HG03558 (cell line): ENCODE measurements at regions not wholly inside any gene's neighbourhood (a gene's known extent, or its start where the extent isn't known, plus 50 kb on each side); places are given as distances from the start of the nearest gene placed in this dataset.
"Not testable (repeated sequence)": the region's sequence is repeated elsewhere in the genome, so short reads cannot be mapped to it uniquely, and the experiment has no call there.

Experiments
- ATAC-seq: cut with Tn5 transposase; IDR thresholded peaks from one replicate; pipeline ENCODE4 v1.9.1; 2021; ENCODE audit warnings: moderate number of reproducible peaks; ENCODE audit not compliant: unreplicated experiment; ENCODE audit errors: extremely low read depth

DNA sequence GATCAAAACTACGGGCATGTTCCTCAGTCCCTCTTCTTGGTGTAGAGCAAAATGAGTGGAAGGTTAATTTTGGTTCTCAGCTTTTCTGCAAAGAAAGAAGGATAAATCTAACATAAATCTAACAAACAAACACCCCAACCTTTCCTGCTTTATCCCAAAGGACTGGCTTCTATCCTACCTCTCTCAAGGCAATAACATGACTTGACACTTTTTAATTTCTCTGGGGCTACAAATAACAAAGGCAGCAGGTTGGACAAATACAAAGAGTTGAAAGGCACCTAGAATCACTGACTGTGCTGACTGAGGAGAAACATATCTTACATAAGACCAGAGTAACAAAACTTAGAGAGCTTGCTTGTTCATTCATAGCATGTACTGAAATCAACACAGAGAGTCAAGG is 703.6 kb upstream of the PITX2 start:
- ATAC-seq = no peak

DNA sequence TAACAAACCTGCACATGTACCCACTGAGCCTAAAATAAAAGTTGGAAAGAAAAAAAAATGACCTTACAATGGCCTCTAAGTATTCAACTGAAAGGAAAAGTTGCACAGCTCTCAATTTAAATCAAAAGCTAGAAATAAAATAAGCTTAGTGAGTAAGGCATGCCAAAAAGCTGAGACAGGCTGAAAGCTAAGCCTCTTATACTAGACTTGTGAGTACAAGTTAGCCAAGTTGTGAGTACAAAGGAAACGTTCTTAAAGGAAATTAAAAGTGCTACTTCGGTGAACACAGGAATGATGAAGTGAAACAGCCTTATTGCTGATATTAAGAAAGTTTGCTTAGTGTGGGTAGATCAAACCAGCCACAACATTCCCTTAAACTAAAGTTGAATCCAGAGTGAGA is 707.9 kb upstream of the PITX2 start:
- ATAC-seq = no peak

DNA sequence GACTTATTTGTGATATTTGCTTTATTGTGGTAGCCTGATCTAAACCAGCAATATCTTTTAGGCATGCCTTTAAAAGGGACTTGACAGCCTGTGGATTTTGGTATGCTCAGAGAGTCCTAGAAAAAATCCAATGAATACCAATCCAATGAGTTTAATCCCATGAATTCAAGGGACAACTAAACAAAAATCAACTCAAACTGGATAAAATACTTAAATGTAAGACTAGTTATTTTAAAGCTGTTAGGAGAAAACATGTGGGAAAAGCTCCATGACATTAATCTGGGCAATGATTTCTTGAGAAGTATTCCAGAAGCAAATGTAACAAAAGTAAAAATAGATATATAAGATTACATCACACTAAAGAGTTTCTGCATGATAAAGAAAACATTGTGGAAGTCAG is 711.5 kb upstream of the PITX2 start:
- ATAC-seq = no peak

DNA sequence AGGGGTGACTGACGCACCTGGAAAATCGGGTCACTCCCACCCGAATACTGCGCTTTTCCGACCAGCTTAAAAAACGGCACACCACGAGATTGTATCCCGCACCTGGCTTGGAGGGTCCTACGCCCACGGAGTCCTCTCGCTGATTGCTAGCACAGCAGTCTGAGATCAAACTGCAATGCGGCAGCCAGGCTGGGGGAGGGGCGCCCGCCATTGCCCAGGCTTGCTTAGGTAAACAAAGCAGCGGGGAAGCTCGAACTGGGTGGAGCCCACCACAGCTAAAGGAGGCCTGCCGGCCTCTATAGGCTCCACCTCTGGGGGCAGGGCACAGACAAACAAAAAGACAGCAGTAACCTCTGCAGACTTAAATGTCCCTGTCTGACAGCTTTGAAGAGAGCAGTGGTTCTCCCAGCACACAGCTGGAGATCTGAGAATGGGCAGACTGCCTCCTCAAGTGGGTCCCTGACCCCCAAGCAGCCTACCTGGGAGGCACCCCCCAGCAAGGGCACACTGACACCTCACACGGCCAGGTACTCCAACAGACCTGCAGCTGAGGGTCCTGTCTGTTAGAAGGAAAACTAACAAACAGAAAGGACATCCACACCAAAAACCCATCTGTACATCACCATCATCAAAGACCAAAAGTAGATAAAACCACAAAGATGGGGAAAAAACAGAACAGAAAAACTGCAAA is 714.5 kb upstream of the PITX2 start:
- not testable (repeated sequence) for ATAC-seq

DNA sequence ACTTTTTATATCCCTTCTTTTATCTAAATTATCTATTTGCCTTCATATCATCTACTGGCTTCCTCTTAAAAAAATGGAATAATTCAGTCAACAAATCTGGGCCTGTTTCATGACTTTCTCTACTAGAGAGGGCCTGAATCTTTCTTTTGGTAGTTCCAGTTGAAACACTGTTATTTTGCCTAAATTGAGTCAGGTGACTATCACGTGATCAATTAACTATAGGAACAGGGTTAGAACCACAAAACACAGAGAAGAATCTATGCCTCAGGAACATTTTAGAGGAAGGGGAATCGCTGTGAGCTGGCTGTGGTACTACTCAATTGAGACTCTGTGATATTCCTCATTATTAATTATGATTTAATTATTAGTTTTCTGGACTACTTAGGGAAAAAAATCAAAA is 736.7 kb upstream of the PITX2 start:
- no peak for ATAC-seq

DNA sequence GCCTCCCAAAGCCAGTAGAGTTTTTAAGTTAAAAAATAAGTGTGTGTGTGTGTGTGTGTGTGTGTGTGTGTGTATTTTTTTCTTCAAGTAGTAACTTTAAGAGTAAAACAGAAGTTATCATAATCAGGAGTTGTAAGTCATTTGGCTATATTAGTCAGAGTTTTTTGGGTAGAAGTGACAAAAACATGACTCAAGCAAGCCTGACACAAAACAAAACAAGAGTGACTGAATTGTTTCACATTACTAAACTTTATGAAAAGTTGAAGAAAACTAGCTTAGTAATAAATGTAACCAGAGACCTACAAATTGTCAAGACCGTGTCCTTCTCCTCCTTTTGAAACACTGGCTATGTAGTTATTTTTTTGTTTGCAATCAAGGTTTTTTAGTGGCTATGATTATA is 738.0 kb upstream of the PITX2 start:
- ATAC-seq = no peak

DNA sequence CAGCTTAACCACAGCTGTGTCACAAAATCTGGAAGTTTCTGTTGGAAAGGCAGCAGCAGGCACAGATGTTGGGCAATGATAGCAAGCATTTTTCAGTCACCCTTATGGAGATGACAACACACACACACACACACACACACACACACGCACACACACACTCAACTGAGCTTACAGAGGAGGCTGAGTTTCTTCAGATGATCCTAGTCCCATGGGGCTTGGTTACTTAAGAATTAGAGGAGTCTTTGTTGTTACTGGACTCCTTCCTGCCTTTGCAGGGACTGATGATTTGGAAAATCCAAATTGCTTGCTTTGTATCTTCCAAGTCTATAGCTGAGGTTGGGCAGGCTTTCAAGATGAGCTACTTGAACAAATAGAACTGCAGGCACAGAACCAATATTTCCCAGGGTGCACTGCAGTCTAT is 740.1 kb upstream of the PITX2 start:
- no peak for ATAC-seq

DNA sequence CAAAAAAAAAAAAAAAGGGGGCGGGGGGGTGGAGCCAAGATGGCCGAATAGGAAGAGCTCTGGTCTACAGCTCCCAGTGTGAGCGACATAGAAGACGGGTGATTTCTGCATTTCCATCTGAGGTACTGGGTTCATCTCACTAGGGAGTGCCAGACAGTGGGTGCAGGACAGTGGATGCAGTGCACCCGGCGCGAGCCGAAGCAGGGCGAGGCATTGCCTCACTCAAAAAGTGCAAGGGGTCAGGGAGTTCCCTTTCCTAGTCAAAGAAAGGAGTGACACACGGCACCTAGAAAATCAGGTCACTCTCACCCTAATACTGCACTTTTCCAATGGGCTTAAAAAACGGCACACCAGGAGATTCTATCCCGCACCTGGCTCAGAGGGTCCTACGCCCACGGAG is 755.0 kb upstream of the PITX2 start:
- ATAC-seq = not testable (repeated sequence)

DNA sequence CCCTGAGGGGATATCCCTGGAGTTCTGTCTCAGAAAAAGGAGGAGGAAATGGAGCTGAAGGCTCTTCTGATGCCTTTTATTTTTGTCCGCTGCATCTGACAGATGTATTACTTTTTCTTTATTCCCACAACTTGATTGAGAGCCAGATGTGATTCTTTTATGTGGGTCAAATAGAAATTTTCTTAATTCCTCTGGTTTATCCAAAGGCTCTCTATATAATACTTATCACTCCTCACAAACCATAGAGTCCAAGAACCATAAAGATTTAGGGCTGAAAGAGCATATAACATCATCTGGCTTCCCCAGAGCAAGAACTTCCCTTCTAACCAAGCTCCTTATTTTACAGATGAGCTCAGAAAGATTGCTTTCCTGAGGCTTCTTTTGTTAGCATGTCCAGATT is 756.7 kb upstream of the FAM241A start:
- ATAC-seq = no peak

DNA sequence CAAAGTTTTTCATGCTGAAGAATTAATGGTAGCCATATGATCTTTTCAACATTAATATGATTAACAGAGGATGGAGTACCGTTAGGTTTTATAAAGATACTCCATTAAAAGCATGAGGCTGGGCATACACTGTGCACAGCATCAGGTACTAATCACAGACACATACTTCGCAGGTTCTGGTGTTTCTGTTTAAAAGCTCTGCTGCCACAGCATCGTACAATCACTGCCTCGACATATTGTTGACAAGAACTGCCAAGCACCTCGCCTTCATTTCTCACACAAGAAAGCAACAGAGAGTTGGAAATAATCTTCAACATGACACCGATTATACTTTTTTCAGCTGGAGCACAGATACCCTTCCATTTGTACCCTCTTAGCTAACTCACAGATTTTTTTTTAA is 753.4 kb upstream of the FAM241A start:
- no peak for ATAC-seq

DNA sequence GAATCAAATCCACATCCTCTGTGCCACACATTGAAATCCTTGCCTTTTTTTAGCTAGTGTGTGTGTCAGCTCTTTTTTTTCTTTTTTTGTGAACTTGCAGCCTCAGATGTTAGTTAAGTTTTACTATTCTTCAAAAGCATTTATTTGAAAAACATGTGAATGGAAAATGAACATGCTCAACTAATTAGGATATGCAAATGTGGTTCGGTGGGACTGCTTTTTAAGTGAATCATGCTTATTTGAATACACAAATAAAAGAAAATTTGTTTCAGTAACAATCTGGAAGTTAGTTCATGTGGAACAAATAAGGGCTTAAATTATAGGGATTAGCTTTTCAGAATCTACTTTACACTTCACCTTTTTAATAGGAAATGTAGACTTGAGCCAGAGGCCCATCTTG is 751.5 kb upstream of the FAM241A start:
- no peak for ATAC-seq

DNA sequence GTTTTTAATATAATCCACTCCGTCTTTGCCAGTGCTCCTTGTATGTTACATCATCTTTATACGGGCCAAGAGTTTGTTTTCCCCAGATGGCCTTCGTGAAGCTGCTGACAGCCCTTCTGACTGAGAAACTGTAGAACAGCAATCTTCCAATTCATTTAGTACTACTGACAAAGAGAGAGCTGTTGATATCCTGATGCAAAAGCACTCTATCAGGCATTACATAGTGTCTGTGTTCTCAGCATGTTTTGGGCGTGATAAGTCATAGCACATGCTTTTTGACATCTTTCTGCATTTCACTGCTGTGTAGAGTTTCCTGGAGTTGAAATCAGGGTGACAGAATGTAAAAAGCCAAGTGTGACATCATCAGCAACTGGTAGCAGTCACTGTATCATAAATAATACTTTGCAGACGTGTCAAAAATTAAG is 746.3 kb upstream of the FAM241A start:
- no peak for ATAC-seq

DNA sequence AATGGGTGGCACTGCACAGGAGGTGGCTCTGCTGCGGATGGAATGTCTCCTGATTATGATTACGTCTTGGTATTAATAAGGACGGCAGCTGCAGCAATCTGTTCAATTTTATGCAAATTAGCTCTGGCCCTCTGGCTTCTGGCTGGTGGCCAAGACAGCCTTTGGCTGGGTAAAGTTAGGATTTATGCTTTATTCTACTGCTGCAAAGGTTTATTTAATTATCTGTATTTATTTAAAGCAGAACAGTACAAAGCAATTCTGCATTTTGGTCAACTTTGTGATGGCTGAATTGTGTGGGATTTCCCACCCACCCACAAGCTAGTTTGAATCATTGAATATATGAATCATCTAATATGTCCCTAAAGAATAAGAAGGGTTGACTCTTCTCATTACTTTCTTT is 745.6 kb upstream of the FAM241A start:
- no peak for ATAC-seq

DNA sequence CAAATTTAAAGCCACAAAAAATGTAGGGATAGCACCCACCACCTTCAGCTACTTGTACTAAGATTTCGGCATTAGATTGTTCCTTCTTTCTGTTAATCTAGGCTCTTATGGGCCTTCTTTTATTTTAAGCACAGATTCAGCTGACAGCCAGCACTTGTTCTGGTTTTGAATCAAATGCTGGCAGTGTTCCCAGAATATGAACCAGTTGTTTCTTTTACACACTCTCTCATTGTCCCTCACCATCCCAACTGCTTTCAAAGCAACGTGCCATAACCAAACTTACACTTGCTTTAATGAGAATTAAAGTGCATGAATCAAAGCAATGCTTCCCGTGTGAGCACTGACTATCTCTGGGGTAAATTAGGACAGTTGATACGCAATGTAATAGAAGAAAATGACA is 744.5 kb upstream of the FAM241A start:
- no peak for ATAC-seq

DNA sequence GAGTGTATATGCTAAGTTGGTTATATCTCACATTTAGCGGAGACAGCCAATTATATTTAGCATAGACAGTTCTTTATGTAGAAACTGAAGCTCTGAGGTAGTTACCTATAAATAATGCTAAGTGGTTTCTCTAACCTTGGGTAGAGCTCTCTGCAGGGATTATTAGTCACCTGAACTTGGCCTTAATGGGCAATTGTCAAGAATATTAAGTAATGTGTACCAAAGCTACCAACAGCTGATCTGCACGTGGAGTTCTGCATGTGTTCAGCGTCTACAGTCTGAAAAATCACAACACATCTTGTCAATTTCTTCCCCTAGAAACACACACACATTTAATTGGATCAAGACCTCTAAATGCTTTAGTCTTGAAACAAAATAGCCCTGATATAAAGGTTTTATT is 740.6 kb upstream of the FAM241A start:
- ATAC-seq = no peak

DNA sequence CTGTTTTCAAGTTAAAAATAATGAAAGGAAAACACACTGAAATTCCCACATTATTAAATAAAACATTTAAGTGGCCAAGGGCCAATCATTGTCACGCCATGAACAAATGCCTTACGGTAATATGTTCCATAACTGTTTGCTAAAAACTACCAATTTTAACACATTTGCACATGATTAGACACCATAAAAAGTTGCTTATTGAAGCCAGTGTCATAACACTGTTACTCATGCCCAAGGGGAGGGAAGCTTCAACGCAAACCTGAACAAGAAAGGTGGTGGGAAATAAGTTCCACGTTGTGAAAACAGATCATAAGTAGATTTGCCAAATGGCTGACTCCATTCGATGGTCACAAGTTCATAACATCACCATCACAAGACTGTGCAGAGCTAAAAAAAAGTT is 739.3 kb upstream of the FAM241A start:
- no peak for ATAC-seq

DNA sequence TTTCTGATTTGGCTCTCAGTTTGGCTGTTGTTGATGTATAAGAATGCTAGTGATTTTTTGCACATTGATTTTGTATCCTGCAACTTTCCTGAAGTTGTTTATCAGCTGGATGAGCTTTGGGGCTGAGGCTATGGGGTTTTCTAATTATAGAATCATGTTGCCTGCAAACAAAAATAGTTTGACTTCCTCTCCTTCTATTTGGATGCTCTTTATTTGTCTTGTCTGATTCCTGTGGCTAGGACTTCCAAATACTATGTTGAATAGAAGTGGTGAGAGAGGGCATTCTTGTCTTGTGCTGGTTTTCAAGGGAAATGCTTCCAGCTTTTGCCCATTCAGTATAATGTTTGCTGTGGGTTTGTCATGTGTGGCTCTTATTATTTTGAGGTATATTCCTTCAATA is 734.7 kb upstream of the FAM241A start:
- ATAC-seq = no peak

DNA sequence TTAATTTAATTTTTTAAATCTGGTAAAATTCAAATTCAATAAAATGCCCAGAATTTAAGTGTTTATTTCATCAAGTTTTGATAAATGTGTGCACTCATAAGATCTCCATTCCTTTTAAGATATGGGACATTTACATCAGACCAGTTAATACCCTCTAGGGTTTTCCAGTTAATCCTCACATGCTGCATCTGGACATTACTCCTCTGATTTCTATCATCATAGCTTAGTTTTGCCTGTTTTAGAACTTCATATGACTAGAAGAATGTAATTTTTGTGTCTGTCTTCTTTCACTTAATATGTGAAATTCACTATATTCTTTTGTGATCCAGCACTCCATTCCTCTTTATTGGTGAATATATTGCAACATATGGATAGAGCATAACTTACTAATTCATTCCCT is 727.7 kb upstream of the FAM241A start:
- no peak for ATAC-seq

DNA sequence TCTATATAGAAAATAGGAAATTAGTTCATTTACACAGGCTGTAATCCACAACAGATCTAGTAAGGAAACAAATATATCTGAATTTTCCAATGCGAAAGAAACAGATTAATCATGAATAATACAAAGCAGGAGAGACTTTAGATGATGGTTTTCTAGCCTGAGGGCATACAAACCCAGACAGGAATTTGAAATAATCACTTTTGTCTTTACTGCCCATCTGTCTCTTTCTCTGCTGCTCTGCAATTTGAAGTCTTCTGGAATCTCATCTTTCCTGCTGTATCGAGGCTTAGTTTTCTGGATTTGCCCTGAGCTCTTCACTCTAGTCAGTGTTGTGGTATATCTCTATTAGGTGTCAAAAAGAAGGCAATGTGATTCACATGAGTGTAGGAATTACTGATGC is 711.8 kb upstream of the FAM241A start:
- no peak for ATAC-seq

DNA sequence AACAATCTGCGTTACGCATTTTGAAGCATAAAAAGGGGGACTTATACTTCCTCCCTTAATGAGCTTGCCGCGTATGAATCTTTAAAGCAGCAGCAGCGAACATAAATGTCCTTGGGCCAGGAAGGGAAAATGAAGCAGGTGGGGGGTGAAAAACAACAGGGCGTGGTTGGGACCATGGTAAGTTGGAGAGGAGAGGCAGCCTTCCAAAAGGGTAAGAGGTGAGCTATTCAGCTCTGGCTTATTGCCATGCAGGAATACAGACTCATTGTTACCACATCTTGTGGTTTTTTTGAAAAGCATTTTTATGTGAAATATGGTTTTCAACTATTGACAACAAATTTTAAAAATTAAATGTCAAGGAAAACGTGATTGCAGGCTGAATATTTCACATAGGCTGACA is 710.7 kb upstream of the FAM241A start:
- no peak for ATAC-seq

DNA sequence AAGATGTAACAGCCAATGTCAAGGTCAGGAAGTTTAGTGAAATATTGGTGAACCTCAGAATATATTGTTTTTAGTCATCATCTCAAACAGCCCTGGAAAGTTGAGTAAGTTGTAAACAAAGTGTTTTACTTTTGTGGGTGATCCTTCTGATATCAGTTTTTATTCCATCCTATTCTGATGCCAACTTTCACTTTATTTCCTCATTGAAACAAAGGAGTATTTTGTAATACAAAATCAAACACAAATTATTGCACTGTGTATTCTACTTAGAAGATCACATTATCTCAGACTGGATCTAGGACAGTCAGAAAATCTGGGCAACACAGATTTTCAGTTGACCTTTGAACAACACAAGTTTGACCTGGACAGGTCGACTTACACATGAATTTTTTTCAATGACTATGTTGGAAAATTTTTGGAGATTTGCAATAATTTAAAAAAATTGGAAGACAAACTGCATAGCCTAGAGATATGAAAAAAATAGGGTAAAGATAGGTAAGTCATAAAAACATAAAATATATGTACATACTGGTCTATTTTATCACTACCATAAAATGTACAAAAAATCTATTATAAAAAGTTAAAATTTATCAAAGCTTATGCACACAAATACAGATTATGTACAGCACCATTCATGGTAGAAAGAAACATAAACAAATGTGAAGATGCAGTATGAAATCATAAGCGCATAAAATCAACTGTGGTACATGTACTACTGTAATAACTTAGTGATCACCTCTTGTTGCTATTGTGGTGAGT is 709.1 kb upstream of the FAM241A start:
- ATAC-seq = no peak

DNA sequence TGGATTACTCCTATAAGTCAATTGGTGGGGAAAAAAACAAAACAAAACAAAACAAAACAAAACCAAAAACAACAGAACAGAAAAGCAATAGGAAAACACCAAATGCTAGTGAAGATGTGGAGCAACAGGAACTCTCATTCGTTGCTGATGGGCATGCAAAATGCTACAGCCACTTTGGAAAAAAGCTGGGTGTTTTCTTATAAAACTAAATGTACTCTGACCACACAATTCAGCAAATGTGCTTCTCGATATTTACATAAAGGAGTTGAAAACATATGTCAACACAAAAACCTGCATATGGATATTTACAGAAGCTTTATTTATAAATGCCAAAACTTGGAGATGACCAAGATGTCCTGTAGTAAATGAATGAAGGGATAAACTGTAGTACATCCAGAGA is 703.6 kb upstream of the FAM241A start:
- no peak for ATAC-seq
